GM12874 (cell line): ENCODE measurements at regions not wholly inside any gene's neighbourhood (a gene's known extent, or its start where the extent isn't known, plus 50 kb on each side); places are given as distances from the start of the nearest gene placed in this dataset.

Experiments used
- CTCF ChIP-seq: IDR thresholded peaks from 2 replicates; pipeline ENCODE4 v1.5.1; 2011; ENCODE audit warnings: low read depth, mild to moderate bottlenecking, control low read depth, low read length, moderate library complexity; ENCODE audit not compliant: insufficient read depth

- no peak for TF ChIP-seq CTCF
Measured at GRCh38 chr13:76745261-76746200, 140.7 kb downstream of the KCTD12 start.

GRCh38 chr13:76741624-76742023 lies 144.6 kb downstream of the KCTD12 start:
- TF ChIP-seq CTCF: no peak

GRCh38 chr13:76741046-76741445 lies 145.2 kb downstream of the KCTD12 start:
- TF ChIP-seq CTCF: no peak

GRCh38 chr13:76738616-76739015 lies 147.6 kb downstream of the KCTD12 start:
- no peak for TF ChIP-seq CTCF

GRCh38 chr13:76737526-76737925 lies 148.7 kb downstream of the KCTD12 start:
- no peak for TF ChIP-seq CTCF

GRCh38 chr13:76735641-76736040 lies 150.6 kb downstream of the KCTD12 start:
- TF ChIP-seq CTCF: no peak

- no peak for TF ChIP-seq CTCF
Measured at GRCh38 chr13:76733671-76734070, 152.5 kb downstream of the KCTD12 start.
